NB4 (cell line): ENCODE measurements at regions not wholly inside any gene's neighbourhood (a gene's known extent, or its start where the extent isn't known, plus 50 kb on each side); places are given as distances from the start of the nearest gene placed in this dataset.

ENCODE experiments used
- CTCF ChIP-seq: IDR thresholded peaks from one replicate; pipeline ENCODE4 v1.5.1; 2012; ENCODE audit warnings: low read depth, low read length
- MYC ChIP-seq: IDR thresholded peaks from 2 replicates; pipeline ENCODE4 v1.6.1; 2011; ENCODE audit warnings: low read depth, low read length
- POLR2A ChIP-seq: IDR thresholded peaks from 2 replicates; pipeline ENCODE4 v1.6.1; 2011; ENCODE audit warnings: mild to moderate bottlenecking; ENCODE audit not compliant: insufficient read length; ENCODE audit errors: extremely low read depth

- TF ChIP-seq POLR2A (no peak), MYC (no peak), CTCF (no peak)
These were observed 183.6 kb downstream of the GIPC2 start for GRCh38 chr1:78229344-78229743.
